GM21737 (cell line): ENCODE measurements at regions not wholly inside any gene's neighbourhood (a gene's known extent, or its start where the extent isn't known, plus 50 kb on each side); places are given as distances from the start of the nearest gene placed in this dataset.
"Not testable (repeated sequence)": the region's sequence is repeated elsewhere in the genome, so short reads cannot be mapped to it uniquely, and the experiment has no call there.

Experiments used
- ATAC-seq: cut with Tn5 transposase; IDR thresholded peaks from one replicate; pipeline ENCODE4 v1.9.1; 2021; ENCODE audit warnings: mild to moderate bottlenecking, moderate library complexity; ENCODE audit not compliant: unreplicated experiment

DNA sequence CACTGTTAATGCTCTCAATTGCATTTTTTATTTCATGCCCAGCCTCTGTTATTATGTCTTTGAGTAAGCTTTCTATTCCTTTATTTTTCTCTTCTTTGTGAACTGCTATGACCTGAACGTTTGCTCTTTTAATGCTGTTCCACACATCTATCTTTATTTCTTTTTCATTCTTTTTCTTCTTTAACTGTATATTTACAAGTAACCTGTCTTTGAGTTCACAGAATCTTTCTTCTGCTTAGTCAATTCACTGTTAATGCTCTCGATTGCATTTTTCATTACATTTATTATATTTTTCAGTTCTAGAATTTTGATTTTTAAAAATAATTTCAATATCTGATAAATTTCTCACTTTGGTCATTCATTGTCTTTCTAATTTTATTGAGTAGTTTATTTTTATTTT lies 316.3 kb upstream of the MEF2C start:
- no peak for ATAC-seq

DNA sequence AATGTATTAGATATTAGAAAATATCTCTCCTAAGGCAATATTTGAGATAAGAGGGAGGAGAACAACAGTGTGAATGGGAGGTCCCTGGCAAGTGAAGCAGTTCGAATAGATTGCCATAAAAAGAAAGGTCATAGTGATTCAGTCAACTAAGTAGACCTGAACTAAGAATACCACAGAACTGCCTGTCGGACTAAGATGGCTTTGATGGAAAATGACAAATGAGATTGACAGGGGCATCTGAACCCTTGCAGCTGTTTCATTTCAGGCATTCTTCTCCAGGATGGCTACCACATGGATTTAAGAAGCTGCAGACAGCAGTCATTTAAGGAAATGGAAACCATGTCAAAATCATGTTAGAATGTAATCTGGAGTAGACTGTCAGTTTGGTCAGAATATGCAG lies 308.4 kb upstream of the MEF2C start:
- no peak for ATAC-seq

DNA sequence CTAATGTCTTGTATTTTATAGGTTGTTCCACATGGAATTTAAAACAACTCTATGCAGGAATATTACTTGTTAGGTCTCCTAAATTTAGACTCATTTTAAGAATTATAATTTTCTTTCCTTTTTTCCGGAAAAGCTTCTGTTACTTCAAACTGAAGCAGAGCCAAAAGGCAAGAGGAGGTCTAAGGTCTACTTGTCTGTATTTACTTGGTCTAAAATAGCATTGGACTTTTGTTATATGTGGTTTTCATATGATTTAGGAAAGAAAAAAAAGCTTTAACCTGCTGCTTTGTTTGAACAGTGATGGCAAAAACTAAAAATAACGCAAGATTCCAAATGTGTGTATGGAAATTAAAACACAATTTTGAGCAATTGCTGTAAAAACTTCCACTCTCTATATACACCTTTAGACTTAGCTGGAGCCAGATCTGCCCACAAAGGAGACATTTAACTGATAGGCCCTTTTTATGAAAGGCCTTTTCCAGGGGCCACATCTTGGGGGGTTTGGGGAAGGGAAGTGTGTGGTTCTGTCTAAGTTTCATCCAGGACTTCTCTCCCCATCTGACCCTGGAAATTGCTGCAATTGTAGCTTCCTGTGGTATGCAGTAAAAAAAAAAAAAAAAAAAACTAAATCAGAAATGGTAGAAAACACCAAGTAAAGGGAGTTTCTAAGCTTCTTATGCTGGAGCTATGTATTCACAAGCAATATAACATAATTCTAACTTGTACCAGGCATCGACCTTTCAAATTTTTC lies 307.7 kb upstream of the MEF2C start:
- no peak for ATAC-seq

DNA sequence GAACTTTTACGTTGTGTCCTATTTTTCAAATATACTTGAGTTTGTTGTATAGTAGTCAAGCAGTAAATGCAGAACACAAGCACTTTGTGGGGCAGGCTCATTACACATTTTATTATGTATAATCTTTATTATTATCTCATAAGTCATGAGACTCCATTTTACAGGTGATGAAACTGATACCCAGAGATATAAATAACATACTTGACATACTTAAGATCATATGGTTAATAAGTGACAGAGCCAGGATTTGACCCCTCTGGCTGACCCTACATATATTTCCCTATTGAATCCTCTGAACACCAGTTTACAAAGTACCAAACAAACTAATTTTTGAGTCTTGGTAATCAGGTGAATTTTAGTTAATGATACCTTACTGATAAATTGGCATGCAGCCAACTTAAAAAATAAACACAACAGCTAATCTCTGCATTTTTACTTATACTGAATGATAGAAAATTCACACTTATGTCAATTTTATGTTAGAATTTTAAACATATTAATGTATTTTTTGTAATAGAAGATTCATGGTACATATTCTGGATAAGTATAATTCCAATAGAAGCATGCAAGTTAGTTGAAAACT lies 305.0 kb upstream of the MEF2C start:
- no peak for ATAC-seq

DNA sequence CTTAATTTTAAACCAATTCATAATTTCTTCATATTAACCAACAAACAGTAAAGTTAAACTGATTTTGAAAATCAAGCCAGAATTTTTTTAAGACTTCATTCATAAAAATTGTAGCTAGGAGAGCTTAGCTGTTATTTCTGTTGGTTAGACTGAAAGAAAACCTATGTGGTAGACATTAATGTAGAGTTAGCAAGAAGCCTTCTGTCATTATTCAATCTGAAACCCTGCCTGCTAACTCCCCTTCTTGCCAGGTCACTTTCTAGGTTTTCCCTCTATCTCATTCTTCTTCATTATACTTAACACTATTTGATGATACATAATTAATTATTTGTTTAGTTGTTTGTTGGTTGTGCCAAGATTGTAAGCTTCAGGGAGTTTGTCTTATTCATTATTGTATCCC lies 304.3 kb upstream of the MEF2C start:
- no peak for ATAC-seq

DNA sequence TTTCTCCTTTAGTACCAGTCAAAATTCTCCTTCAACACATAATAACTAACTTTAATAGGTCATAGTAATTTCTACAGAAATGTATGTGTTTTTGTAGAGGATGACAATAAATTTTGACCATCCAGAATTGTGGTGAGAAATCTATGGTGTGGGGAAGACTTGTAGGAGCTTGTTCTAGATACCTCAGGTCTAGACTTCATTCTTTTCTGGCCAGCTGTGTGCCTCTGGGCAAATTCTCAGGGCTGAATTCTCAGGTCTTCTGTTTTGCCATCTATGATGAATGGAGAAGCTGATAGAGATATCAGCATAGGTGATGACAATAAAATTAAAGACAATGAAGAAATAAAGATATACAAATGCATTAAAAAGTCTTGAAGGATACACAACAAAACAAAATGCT lies 298.6 kb upstream of the MEF2C start:
- no peak for ATAC-seq

DNA sequence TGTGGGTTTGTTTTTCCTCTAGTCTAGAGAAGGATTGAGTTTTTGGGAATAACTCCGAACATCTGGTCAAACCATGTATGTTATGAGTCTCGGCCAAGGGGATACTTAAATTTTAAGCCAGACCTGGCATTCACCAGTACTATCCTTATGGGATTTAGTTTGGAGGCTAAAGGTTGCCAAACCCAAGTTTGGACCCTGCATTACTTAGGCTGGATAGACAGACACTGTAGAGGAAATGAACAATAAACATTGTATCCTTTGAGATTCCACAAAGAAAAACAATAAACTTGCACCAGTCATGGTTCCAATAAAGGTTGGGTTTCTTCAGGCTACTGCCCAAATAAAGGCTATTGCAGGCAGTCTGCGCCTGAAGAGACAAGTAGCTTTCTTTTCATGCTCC lies 296.7 kb upstream of the MEF2C start:
- ATAC-seq = no peak

DNA sequence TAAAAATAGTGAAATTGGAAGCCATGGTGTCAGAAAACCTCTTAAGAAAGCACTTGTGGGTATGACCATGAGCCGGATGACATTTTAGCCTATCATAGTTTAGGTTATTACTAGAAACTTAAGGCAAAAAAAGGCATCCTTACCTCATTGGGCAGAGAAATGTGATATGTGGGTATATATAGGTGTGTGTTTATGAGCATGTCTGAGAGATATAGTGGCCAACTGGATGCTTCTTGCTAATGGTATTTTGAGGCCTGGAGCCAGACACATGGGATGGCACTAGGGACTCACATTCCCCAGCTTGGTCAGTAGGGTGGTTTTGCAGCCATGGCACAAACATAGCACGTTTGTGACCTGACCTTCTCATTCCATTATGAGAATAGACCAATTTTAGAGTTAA lies 295.6 kb upstream of the MEF2C start:
- ATAC-seq = no peak

DNA sequence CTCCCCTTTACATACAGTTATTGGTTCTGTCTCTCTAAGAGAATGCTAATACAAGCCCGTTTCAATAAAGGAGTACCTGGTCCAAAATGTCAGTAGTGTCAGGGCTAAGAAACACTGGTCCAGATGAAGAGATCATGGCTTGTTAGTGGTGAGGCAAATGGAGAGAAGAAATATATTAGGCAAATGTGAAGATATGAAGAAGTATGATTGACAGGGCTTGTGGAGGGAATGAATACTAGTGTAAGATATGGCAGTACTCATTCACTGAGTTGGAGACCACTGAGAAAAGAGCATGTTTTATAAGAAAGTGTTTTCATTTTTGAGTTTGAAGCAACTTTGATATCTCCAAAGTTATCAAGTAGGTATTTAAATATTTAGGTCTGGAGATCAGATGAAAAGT lies 290.5 kb upstream of the MEF2C start:
- no peak for ATAC-seq

DNA sequence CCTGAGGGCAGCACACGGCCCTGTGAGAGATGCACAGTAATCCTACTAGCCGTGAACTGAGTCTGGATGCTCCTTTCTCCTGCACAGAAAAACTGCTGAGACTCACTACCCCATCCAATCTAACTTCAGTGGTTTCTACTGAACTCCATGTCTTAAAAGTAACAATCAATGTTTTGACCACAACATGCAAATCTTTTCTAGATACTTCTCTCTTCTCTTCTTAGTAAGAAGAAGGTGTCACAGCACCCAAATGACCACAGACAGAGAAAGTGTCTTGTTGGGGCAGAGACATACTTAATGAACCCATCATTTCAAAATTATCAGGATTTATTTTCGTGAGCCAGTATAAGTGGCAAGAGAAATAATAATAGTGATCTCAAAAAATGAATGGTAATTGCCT lies 285.8 kb upstream of the MEF2C start:
- peak; percentile 84 for ATAC-seq

DNA sequence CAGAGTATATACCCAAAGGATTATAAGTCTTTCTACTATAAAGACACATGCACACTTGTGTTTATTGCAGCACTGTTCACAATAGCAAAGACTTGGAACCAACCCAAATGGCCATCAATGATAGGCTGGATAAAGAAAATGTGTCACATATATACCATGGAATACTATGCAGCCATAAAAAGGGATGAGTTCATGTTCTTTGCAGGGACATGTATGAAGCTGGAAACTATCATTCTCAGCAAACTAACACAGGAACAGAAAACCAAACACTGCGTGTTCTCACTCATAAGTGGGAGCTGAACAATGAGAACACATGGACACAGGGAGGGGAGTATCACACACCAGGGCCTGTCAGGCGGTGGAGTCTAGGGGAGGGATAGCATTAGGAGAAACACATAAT lies 281.7 kb upstream of the MEF2C start:
- ATAC-seq = not testable (repeated sequence)

DNA sequence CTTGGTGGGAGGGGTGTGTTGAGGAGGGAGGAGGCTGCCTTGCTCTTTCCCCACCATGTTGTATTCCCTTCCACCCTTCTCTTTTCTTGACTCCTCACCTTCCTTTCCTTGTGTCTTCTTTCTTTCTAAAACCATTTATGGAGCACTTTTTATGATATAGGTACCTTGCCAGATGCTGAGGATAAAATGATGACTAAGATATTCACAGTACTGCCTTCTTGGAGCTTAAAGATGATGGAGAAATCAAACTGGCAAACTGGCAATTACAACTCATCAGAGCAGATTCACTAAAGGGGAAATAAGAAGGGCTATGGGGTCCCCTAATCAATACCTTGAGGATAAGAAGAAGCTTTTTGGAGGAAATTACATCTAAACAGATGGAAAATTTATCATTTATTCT lies 273.2 kb upstream of the MEF2C start:
- ATAC-seq = no peak

DNA sequence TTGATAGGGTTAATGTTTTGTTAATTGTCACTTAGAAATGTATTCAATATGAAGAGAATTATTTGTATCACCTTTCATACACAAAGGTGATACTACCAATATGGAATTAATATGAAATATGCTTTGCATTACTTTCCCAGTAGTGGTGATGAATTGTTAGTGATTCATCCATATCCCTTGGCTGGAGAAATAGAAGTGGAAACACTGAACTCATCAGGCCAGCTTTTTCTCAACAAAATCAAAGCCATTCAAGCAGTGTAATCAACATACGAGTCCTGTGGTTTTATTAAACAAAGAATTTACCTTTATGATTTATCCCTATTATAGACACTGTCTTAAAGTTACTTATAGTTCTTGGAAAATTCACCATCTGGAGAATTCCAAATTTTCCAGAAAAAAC lies 264.0 kb upstream of the MEF2C start:
- ATAC-seq = no peak

DNA sequence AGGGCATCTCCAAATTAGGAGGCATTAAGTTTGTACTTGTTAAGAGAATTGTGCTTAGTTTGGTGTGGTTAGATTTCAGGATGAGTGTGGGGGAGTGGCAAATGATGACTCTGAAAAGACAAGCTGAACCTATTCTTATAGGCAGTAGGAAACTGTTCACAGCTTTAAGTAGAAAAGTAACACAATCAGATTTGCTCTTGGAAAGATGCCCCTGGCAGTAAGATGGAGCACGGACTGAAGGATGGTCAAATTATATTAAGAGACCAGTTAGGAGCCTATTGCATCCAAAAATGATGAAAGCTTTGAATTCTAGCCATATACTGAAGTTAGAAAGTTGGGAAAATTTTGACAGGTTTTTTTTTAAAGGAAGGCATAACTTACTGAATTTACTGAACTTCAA lies 254.2 kb upstream of the MEF2C start:
- ATAC-seq = no peak

DNA sequence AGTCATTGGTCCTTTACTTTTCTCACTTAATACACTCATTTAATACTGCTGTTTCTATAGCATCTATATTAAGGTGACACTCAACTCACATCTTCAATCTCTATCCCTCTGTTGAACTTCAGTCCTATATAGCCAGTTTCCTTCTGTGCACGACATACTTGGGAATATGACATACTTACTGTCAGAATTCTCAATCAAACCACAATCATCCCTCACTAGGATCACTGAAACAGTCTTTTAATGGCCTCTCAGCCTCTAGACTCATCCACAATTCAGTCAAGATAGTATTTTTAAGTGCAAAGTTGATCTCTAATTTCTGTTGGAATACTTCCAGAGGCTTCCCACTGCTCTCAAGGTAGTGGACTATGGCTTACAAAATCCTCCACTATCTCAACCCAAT lies 251.0 kb upstream of the MEF2C start:
- ATAC-seq = no peak

DNA sequence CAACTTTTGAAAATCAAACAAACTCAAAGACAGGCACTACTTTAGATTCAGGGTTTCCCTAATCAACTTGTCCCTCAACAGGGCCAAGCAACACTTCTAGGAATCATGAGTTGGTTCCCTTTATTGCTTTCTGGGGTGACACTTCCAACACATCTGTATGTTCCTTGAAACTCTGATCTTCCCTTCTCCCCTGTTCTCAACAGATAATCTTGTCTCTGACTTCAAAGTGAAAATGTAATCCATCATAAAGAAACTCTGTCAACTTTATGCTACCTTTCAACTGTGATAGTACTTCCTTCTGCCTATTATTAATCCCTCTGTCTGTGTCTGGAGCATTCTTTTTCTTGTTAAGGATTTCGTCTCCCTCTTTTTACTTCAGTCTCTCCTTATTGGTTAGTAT lies 250.1 kb upstream of the MEF2C start:
- ATAC-seq = no peak

DNA sequence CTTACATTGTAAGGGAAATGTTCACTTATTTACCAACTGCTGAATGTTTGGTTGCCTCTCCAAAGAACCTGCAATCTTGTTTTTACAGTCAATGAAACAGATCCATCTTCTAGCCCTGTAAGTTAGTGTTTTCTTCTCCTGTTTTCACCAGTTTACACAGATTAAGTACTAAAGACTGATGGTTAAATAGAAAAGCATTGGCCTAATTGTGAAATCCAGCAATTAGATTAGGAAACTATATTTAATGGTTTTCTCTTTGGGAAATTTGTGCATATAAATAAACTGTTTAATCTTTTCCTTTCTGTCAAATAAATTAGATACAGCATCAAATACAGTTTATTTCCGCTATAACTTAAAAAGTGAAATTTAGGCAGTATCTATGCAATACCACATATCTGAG lies 247.9 kb upstream of the MEF2C start:
- no peak for ATAC-seq

DNA sequence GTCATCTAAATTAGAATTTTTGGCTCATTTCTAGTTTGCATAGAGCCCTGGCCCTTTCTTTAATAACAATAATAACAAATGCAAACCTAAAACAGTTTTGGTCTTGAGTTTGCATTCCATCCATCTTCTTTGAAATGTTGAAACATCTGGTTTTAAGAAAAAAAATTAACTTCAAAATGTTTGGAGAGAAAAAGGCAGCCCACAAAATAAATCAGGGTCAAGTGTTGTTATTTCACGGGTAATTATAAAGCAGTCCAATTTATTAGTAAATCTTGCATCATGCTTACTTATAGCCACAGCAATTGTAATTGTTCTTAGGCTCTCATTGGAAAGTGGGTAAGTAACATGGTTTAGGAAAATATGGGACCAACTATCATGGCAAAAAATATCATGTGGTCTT lies 247.0 kb upstream of the MEF2C start:
- no peak for ATAC-seq

DNA sequence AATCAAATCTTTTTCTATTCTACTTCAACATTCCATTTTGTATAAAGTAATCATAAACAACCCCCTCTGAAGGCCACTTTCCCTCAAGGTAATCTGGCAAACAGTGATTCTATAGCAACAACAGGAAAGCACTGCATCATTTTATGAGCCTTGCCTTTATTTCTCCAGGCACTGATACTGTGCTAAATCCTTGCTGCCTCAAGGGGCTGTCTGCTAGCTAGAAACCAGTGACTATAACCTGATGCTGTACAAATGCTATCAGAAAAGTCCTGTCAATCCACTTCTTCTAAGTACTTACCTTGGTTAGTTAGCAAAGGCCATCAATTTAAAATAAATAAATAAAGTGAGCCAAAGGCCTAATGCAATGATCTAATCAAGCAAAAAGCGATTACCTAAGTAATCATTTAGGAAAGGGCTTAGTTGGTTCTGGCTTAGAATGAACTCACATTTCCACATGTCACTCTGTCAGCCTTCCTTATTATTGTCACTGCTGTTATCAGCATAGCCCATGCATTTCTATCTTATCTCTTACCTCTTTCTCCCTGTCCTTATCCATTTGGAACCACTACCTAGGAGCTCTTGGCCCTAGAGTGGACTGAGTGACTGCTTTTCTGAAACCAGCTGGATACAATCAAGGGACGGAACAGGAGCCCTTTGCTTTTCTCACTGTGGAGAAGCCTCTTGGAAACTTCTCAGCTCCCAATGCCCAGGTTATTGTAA lies 246.1 kb upstream of the MEF2C start:
- ATAC-seq = no peak

DNA sequence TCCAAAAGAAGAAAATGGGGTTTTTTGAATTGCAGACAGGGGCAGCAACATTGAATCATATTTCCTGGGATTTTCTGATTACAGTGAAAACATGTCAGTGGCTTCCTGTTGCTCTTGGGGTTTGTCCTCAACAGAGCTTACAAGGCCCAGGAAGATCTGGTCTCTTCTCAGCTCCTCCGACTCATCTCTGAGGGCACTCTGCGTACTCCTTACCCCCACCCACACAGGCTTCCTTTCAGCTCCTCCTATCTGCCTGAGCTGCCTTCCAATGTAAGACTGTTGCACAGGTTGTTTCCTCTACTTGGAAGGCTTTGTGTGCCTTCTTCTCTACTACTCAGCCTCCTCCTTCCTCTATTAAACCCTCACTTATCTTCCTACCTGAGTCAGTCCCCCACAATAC lies 245.1 kb upstream of the MEF2C start:
- ATAC-seq = no peak

DNA sequence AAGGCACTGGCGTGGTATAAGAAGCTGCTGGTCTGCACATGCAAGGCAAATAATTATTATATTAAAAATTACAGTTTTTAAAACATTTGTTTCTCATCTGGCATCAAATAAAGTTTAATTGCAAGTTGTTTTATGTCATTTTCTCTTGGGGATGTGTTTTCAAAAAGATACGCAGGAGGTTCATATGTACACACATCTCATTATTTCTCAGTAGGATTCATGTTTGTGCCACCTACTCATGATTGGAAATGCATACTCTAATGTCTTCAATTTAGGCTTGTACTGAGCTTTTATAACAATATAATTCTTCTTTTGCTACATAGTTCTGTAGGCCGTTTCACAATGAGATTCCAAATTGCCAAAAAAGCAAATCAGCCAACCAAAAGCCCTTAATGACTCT lies 244.2 kb upstream of the MEF2C start:
- ATAC-seq = no peak

DNA sequence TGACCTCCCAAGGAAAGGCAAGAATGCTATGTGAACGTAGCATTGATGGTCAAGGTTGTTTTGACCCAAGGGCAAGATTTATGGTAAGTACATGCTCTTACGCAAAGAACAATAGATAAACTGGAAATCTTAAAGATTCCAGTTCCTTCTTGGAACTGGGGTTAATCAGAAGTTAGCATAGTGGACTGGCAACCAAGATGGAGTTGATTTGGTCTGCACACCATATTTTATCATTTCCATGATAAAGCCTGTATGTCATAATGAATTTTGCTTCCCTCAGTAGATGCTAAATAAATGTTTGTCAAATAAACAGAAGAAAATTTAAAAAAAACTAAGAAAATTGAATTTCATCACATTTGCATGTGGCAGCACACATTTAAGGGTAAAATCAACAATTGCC lies 242.4 kb upstream of the MEF2C start:
- no peak for ATAC-seq
